ENCODE measurements at regions not wholly inside any gene's neighbourhood (a gene's known extent, or its start where the extent isn't known, plus 50 kb on each side); places are given as distances from the start of the nearest gene placed in this dataset.

- no peaks in the 10 kb centered on the region for H3K4me1 Mint-ChIP-seq (ENCODE audit: low read depth)
- H3K9me3 Mint-ChIP-seq, result peaks cover 30% of the 10 kb centered on the region
- H3K27ac Mint-ChIP-seq, result no peak overlapping the region
- H3K36me3 Mint-ChIP-seq (ENCODE audit: low read depth), result no peaks in the 10 kb centered on the region
- no peak overlapping the region for H3K4me3 Mint-ChIP-seq
- no peak for DNase-seq (ENCODE audit: low spot score)
- no peaks in the 10 kb centered on the region for H3K27me3 Mint-ChIP-seq (ENCODE audit: low read depth)
These were observed 1067.4 kb downstream of the CNTNAP5 start for GRCh38 chr2:125092276-125093009.

GRCh38 chr2:125095826-125096225 lies 1070.7 kb downstream of the CNTNAP5 start:
- H3K4me3 Mint-ChIP-seq, result no peak overlapping the region
- DNase-seq (ENCODE audit: low spot score), result no peak
- no peaks in the 10 kb centered on the region for H3K27me3 Mint-ChIP-seq (ENCODE audit: low read depth)
- H3K36me3 Mint-ChIP-seq (ENCODE audit: low read depth), result no peaks in the 10 kb centered on the region
- H3K27ac Mint-ChIP-seq, result no peak overlapping the region
- H3K4me1 Mint-ChIP-seq (ENCODE audit: low read depth), result no peaks in the 10 kb centered on the region
- peaks cover 25% of the 10 kb centered on the region for H3K9me3 Mint-ChIP-seq

GRCh38 chr2:125106710-125107109 lies 1081.6 kb downstream of the CNTNAP5 start:
- no peak overlapping the region for H3K4me3 Mint-ChIP-seq
- H3K9me3 Mint-ChIP-seq, result peaks cover 41% of the 10 kb centered on the region
- no peaks in the 10 kb centered on the region for H3K4me1 Mint-ChIP-seq (ENCODE audit: low read depth)
- no peak for DNase-seq (ENCODE audit: low spot score)
- no peak overlapping the region for H3K27ac Mint-ChIP-seq
- no peaks in the 10 kb centered on the region for H3K27me3 Mint-ChIP-seq (ENCODE audit: low read depth)
- no peaks in the 10 kb centered on the region for H3K36me3 Mint-ChIP-seq (ENCODE audit: low read depth)

GRCh38 chr2:125107446-125107845 lies 1082.4 kb downstream of the CNTNAP5 start:
- peaks cover 39% of the 10 kb centered on the region for H3K9me3 Mint-ChIP-seq
- no peaks in the 10 kb centered on the region for H3K4me1 Mint-ChIP-seq (ENCODE audit: low read depth)
- no peak overlapping the region for H3K4me3 Mint-ChIP-seq
- no peak for DNase-seq (ENCODE audit: low spot score)
- no peak overlapping the region for H3K27ac Mint-ChIP-seq
- no peaks in the 10 kb centered on the region for H3K36me3 Mint-ChIP-seq (ENCODE audit: low read depth)
- no peaks in the 10 kb centered on the region for H3K27me3 Mint-ChIP-seq (ENCODE audit: low read depth)

GRCh38 chr2:125108251-125108650 lies 1083.2 kb downstream of the CNTNAP5 start:
- Mint-ChIP-seq H3K27me3 (ENCODE audit: low read depth) (no peaks in the 10 kb centered on the region), H3K4me1 (ENCODE audit: low read depth) (no peaks in the 10 kb centered on the region), H3K36me3 (ENCODE audit: low read depth) (no peaks in the 10 kb centered on the region), H3K27ac (no peak overlapping the region), H3K4me3 (no peak overlapping the region), H3K9me3 (peaks cover 36% of the 10 kb centered on the region)
- DNase-seq (ENCODE audit: low spot score), result no peak

- no peak for DNase-seq (ENCODE audit: low spot score)
- Mint-ChIP-seq H3K4me3 (no peak overlapping the region), H3K27ac (no peak overlapping the region)
These were observed 1100.8 kb downstream of the CNTNAP5 start for GRCh38 chr2:125125902-125126301.

GRCh38 chr2:125160947-125161346 lies 1135.9 kb downstream of the CNTNAP5 start:
- no peaks in the 10 kb centered on the region for H3K36me3 Mint-ChIP-seq (ENCODE audit: low read depth)

More at GRCh38 chr2:125125902-125126301, 1100.8 kb downstream of the CNTNAP5 start:
- Mint-ChIP-seq H3K9me3 (peaks cover 58% of the 10 kb centered on the region), H3K36me3 (ENCODE audit: low read depth) (no peaks in the 10 kb centered on the region), H3K27me3 (ENCODE audit: low read depth) (no peaks in the 10 kb centered on the region), H3K4me1 (ENCODE audit: low read depth) (no peaks in the 10 kb centered on the region)

GRCh38 chr2:125167152-125167551 lies 1142.1 kb downstream of the CNTNAP5 start:
- H3K27ac Mint-ChIP-seq, result no peak overlapping the region
- H3K27me3 Mint-ChIP-seq (ENCODE audit: low read depth), result no peaks in the 10 kb centered on the region
- DNase-seq (ENCODE audit: low spot score), result no peak
- peaks cover 32% of the 10 kb centered on the region for H3K9me3 Mint-ChIP-seq
- no peak overlapping the region for H3K4me3 Mint-ChIP-seq
- H3K4me1 Mint-ChIP-seq (ENCODE audit: low read depth), result no peaks in the 10 kb centered on the region
- H3K36me3 Mint-ChIP-seq (ENCODE audit: low read depth), result no peaks in the 10 kb centered on the region

More at GRCh38 chr2:125160947-125161346, 1135.9 kb downstream of the CNTNAP5 start:
- Mint-ChIP-seq H3K4me3 (no peak overlapping the region), H3K4me1 (ENCODE audit: low read depth) (no peaks in the 10 kb centered on the region), H3K9me3 (peaks cover 24% of the 10 kb centered on the region), H3K27me3 (ENCODE audit: low read depth) (no peaks in the 10 kb centered on the region), H3K27ac (no peak overlapping the region)
- DNase-seq (ENCODE audit: low spot score), result no peak

GRCh38 chr2:125167820-125168219 lies 1142.7 kb downstream of the CNTNAP5 start:
- H3K4me1 Mint-ChIP-seq (ENCODE audit: low read depth), result no peaks in the 10 kb centered on the region
- no peaks in the 10 kb centered on the region for H3K36me3 Mint-ChIP-seq (ENCODE audit: low read depth)
- no peak overlapping the region for H3K4me3 Mint-ChIP-seq
- H3K27me3 Mint-ChIP-seq (ENCODE audit: low read depth), result no peaks in the 10 kb centered on the region
- H3K9me3 Mint-ChIP-seq, result peaks cover 32% of the 10 kb centered on the region
- DNase-seq (ENCODE audit: low spot score), result no peak
- H3K27ac Mint-ChIP-seq, result no peak overlapping the region

- DNase-seq (ENCODE audit: low spot score), result no peak
- no peak overlapping the region for H3K4me3 Mint-ChIP-seq
These were observed 1143.4 kb downstream of the CNTNAP5 start for GRCh38 chr2:125168442-125168841.

GRCh38 chr2:125169022-125169763 lies 1144.1 kb downstream of the CNTNAP5 start:
- no peak overlapping the region for H3K4me3 Mint-ChIP-seq
- no peak for DNase-seq (ENCODE audit: low spot score)
- peaks cover 35% of the 10 kb centered on the region for H3K9me3 Mint-ChIP-seq
- no peak overlapping the region for H3K27ac Mint-ChIP-seq
- H3K4me1 Mint-ChIP-seq (ENCODE audit: low read depth), result no peaks in the 10 kb centered on the region
- H3K27me3 Mint-ChIP-seq (ENCODE audit: low read depth), result no peaks in the 10 kb centered on the region
- H3K36me3 Mint-ChIP-seq (ENCODE audit: low read depth), result no peaks in the 10 kb centered on the region

More at GRCh38 chr2:125168442-125168841, 1143.4 kb downstream of the CNTNAP5 start:
- peaks cover 31% of the 10 kb centered on the region for H3K9me3 Mint-ChIP-seq
- no peak overlapping the region for H3K27ac Mint-ChIP-seq
- H3K4me1 Mint-ChIP-seq (ENCODE audit: low read depth), result no peaks in the 10 kb centered on the region
- H3K27me3 Mint-ChIP-seq (ENCODE audit: low read depth), result no peaks in the 10 kb centered on the region
- H3K36me3 Mint-ChIP-seq (ENCODE audit: low read depth), result no peaks in the 10 kb centered on the region

- Mint-ChIP-seq H3K27me3 (ENCODE audit: low read depth) (no peaks in the 10 kb centered on the region), H3K4me3 (no peak overlapping the region), H3K4me1 (ENCODE audit: low read depth) (no peaks in the 10 kb centered on the region), H3K36me3 (ENCODE audit: low read depth) (no peaks in the 10 kb centered on the region), H3K27ac (no peak overlapping the region), H3K9me3 (peaks cover 35% of the 10 kb centered on the region)
- DNase-seq (ENCODE audit: low spot score), result no peak
These were observed 1144.7 kb downstream of the CNTNAP5 start for GRCh38 chr2:125169764-125170146.

GRCh38 chr2:125172181-125172580 lies 1147.1 kb downstream of the CNTNAP5 start:
- Mint-ChIP-seq H3K36me3 (ENCODE audit: low read depth) (no peaks in the 10 kb centered on the region), H3K27me3 (ENCODE audit: low read depth) (no peaks in the 10 kb centered on the region), H3K4me1 (ENCODE audit: low read depth) (no peaks in the 10 kb centered on the region), H3K27ac (no peak overlapping the region), H3K4me3 (no peak overlapping the region), H3K9me3 (peaks cover 38% of the 10 kb centered on the region)
- DNase-seq (ENCODE audit: low spot score), result no peak

GRCh38 chr2:125175415-125175814 lies 1150.3 kb downstream of the CNTNAP5 start:
- no peaks in the 10 kb centered on the region for H3K36me3 Mint-ChIP-seq (ENCODE audit: low read depth)
- no peaks in the 10 kb centered on the region for H3K27me3 Mint-ChIP-seq (ENCODE audit: low read depth)
- H3K9me3 Mint-ChIP-seq, result peaks cover 20% of the 10 kb centered on the region
- H3K27ac Mint-ChIP-seq, result no peak overlapping the region
- DNase-seq (ENCODE audit: low spot score), result no peak
- no peak overlapping the region for H3K4me3 Mint-ChIP-seq
- H3K4me1 Mint-ChIP-seq (ENCODE audit: low read depth), result no peaks in the 10 kb centered on the region

Measured in T-helper 2 cell treated with Interferon-gamma antibody and Interleukin-4, amounts not matched to agents 5 μg/mL and 100 μg/mL, for 36 hours (primary cell).